Stimulated activated CD4-positive, alpha-beta T cell treated with anti-CD3 and anti-CD28 coated beads, Interleukin-12 subunit alpha, Interleukin-12 subunit beta, amount 100 ng/mL, for 24 hours (primary cell): ENCODE measurements at regions not wholly inside any gene's neighbourhood (a gene's known extent, or its start where the extent isn't known, plus 50 kb on each side); places are given as distances from the start of the nearest gene placed in this dataset.
"Not testable (repeated sequence)": the region's sequence is repeated elsewhere in the genome, so short reads cannot be mapped to it uniquely, and the experiment has no call there.

ENCODE experiments used
- DNase-seq, 2 experiments: peaks; one replicate each; pipeline ENCODE4 v3.0.0-alpha.2; 2020; ENCODE audit warnings: low read depth in 2 of 2

DNA sequence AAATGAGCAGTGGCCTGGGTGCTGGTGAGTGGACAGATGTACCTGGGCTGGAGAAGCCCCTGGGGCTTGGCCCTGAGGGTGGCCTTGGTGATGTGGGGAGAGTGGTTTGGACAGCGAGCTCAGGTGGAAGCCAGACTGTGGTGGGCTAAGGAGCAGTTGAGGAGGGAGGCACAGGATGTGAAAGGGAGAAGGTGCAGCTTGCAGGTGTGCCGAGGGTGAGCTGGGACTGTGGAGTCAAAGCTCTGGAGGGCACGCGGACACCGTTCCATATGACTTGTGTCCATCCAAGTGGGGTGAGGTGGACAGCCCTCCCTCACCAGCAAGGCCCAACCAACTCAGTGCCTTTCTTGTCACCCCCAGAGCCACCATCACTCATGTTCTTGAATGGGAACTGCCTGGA, 170.8 kb upstream of the ZNF267 start:
- DNase-seq, result no peak

DNA sequence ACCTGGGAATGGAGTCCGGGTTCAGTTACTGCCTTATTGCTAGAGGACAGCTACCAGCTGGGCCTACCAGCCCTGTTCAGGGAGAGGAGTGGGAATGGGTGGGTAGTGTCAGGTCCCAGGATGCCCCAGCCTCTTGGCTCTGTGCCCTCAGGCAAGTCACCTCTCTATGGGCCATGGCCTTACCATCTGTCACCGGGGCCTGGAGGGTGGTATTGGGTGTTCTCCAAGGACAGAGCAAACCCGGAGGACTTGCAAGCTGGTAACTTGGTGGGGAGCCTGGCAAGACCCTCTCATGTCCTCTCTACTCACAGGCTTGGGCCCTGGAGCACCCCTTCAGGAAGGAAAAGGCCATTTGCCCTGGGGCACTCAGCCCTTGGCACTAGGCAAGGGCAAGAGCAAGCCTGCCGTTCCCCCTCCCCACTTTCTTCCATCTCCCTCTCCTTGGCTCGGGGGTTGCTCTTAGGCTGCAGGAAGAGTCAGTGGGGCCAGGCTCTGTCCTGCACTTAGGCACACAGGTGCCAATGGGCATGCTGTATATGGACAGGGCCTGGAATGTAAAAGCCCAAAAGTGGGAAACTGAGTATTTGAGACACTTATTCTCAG, 170.0 kb upstream of the ZNF267 start:
- no peak for DNase-seq

GRCh38 chr16:31704138-31704537, 169.5 kb upstream of the ZNF267 start:
- DNase-seq, result no peak

- no peak for DNase-seq
These were observed 168.2 kb upstream of the ZNF267 start for GRCh38 chr16:31705371-31705770.

- no peak for DNase-seq
These were observed 167.3 kb upstream of the ZNF267 start for GRCh38 chr16:31706318-31706717.

DNA sequence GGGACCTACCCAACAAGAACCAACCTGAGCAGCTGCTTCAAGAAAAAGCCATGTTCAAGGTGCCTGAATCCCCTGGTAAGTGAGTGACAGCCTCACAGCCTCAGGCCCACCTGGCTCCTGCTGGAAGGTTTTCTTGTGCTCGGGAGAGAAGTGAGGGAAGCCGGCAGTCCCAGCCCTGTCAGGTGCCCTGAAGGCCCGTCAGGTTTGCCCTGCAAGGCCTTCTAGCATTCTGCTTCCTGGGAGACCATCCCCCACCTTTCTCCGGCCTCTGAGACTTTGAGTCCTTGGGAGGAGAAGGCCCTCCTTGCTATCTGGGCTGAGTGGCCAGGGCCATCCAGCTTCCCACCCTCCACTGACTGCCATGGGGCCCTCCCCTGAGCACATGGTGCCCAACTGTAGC, 166.7 kb upstream of the ZNF267 start:
- no peak for DNase-seq

DNA sequence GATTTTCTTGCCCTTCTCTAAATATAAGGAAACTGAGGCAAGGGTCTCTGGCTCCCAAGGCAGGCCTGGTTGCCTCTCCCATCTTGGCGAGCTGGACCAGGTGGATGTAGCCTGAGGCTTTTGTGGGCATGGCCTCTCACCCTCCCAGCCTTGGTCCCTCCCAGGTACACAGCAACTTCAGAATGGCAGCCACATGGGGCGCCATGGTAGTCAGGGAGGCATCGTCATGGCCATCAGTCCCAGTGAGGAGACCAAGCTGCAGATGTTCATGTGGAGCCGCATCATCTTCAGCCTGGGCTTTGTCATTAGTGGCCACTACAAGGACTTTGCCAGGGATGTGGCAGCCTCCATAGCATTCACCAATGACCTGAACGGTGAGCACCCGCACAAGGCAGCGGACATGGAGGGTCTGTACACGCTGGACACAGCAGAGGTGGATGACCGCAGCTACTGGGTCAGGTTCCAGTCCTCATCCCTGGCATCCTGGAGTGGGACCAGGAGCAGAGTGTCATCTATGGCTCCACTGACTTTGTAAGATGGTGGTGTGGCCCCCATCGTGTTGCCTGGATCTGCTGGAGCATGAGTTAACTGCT, 165.8 kb upstream of the ZNF267 start:
- DNase-seq, result no peak

DNA sequence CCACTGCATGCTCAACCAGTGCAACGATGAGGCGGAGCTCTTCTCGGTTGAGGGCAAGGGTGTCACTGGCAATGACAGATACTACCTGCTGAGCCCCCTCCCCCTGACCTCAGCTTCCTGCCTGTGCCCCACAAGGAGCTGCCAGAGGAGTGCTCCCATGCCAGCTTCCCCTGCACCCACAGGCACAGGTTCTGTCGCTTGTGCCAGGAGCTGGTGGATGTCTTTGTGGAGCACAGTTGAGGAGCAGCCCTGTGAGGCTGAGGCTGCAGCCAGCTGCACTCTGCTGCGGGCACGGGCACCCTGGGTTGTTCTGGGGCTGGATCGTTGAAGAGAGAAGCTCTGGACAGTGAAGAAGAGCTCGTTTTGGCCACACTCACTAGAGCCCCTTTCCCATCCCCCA, 165.3 kb upstream of the ZNF267 start:
- no peak for DNase-seq

- DNase-seq, result no peak
These were observed 164.4 kb upstream of the ZNF267 start for GRCh38 chr16:31709181-31709580.

DNA sequence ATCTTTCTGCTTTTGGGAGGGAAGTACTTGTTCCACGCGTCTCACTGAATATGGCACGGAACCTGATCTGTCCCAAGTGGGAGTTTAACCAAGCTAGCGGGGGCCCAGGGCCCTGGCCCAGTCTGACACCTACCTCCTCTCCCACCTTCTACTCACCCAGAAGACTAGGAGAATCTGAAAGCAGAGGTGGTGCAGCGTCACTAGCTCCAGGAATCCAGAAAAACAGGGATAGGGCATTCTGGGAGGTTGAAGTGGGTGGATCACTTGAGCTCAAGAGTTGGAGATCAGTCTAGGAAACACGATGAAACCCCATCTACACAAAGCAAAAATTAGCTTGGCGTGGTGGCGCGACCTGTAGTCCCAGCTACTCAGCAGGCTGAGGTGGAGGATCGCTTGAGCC, 163.5 kb upstream of the ZNF267 start:
- no peak for DNase-seq

GRCh38 chr16:31710880-31711279, 162.7 kb upstream of the ZNF267 start:
- no peak for DNase-seq

- no peak for DNase-seq
These were observed 162.2 kb upstream of the ZNF267 start for GRCh38 chr16:31711344-31711845.

DNA sequence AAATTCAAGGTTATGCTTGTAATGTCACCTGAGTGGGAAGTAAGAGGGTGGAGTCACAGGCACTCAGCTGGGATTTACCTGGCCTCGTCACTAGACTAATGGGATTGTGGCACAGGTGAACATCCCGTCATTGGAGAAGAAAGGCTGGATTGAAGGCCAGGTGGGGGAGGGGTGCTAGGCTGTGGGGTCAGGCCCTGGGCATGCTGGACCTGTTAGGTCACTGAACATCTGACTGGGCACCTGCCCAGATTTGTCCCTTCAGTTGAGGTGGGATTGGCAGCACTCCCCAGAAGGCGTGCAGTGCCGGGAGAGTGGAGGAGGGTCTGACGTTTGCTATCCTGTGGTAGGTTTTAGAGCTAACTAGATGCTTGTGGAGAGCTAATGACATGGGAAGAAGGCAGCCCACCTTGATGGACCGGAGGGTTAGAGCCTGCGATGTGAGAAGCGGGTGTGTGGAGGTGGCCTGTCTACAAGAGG, 161.5 kb upstream of the ZNF267 start:
- no peak for DNase-seq

DNA sequence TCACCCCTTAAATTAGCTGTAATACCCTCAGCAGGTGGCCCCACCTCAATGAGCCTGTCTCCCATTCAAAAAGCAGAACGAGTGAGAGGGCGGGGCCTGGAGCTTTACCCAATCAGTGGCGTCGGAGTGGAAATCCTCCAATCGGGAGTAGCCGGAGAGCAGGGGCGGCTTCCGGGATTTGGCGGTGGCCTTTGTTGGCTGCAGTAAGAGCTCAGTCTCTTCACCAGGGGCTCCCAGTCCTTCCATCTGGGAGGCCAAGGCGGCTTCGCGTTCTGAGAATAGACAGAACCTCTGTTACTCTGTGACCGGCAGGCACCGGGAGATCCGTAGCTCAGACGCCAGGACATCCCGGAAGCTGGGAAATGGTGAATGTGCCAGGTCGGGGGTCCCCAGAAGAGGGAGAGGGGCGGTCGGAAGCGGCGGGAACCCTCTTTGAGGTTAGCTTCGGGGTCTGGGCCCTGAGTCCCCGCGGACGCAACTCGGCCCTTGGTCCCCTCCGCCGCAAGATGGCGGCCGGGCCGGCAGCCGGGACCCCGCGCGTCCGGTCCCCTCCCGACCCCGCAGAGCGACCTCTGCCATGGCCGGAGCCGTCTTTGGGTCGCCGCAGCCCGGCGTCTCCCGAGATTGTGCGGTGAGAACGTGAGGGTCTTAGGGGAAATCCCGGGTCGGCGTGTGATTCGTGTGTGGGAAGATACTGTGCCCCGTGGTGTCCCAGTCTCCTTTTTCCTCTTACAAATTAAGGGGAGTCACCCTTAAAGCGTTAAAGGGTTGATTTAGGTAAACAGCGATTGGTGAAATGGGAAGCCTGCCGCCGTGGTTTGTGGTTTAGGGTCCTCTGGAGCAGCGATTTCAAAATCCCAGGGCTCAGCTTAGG, 160.3 kb upstream of the ZNF267 start:
- peak; percentile 84 to 89 for DNase-seq

DNA sequence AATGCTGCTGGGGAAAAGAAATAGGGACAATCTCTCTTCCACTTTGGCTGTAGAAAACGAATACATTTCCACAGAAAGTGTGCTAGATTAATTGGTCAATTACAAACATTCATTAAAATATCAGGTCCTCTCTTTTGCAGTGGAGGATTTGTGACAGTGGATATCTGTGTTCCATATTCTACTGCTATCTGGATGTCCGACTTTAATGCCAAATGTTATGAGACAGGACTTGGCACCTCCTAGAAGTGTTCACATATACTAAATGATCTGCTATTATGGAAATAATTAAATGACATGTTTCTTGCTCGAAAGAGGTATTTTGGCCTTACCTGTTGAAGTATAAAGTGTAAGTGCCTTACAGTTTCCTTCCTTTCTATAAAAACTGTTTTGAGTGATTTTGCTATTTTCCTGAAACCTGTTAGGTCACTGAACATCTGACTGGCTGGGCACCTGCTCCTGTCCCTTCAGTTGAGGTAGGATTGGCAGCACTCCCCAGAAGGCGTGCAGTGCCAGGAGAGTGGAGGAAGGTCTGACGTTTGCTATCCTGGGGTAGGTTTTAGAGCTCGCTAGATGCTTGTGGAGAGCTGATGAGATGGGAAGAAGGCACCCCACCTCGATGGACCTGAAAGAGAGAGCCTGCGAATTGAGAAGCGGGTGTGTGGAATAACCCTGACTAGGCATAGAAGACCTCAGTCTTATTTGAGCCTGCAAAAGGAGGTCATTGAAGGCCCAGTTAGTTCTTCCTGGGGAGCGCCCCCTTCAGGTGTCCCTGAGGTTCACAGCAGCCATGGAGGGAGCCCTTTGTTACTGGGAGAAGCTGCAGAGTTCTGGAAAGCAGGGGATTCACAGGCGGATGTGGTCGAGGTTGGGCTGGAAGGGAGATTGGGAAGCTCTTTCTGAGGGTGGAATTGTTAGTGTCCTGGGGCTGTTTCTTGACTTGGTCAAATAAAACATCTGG, 159.4 kb upstream of the ZNF267 start:
- DNase-seq, result no peak

DNA sequence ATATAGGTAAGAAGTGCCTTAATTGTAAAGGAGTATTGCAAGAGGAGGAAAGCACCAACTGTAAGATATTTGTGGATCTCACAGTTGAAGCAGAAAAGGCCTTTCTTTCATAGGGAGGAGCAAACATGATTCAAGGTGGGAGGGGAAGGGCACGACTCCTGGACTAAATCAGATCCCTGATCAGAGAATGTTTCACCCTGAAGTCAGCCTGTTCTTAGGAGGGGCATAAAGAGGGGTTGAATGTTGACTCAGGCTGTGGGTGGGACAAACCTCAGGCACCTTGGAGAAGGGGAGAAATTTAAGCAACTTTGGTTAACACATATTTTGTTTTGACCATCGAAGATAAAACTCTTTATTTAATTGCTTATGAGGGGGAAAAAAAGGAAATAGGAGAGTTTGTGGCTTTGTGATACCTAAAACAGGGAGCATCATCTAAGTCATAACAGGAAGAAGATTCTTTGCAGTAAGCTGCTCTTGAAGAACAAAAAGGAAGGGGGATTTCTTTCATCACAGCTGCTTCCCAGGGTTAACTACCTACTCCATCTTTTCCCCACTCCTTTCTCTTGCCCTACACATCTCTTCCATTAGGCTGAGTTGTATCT, 158.6 kb upstream of the ZNF267 start:
- no peak for DNase-seq

GRCh38 chr16:31715915-31716314, 157.7 kb upstream of the ZNF267 start:
- DNase-seq, result no peak

- no peak for DNase-seq
These were observed 154.6 kb upstream of the ZNF267 start for GRCh38 chr16:31718998-31719397.

DNA sequence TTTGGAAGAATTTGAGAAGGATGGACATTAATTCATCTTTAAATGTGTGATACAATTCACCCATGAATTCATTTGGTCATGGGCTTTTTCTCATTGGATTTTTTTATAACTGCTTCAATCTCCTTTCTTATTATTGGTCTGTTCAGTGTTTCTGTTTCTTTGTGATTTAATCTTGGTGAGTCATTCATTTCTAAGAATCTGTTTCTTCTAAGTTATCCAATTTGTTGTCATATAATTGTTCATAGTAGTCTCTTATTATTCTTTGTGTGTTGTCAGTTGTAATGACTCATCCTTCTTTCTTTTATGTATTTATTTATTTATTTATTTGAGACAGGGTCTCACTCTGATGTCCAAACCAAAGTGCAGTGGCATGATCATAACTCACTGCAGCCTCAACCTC, 146.1 kb upstream of the ZNF267 start:
- DNase-seq, result no peak

DNA sequence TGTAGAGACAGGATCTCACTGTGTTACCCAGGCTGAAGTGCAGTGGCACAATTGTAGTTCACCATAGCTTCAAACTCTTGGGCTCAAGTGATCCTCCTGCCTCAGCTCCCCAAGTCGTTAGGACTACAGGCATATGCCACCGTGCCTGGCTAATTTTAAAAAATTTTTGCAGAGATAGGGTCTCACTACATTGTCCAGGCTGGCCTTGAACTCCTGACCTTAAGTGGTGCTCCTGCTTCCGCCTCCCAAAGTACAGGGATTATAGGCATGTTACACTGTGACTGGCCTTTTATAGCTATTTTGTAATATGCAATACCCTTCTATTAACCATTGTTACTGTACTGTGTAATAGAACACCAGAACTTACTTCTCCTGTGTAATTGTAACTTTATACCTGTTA, 139.3 kb upstream of the ZNF267 start:
- DNase-seq, result no peak

DNA sequence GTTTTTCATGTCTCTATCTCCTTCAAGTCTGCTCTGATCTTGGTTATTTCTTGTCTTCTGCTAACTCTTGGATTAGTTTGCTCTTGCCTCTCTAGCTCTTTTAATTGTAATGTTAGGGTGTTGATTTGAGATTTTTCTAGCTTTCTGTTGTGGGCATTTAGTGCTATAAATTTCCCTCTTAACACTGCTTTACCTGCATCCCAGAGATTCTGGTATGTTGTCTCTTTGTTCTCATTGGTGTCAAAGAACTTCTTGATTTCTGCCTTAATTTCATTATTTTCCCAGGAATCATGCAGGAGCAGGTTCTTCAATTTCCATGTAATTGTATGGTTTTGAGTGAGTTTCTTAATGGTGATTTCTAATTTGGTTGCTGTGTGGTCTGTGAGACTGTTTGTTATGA, 128.5 kb upstream of the ZNF267 start:
- DNase-seq, result not testable (repeated sequence)
